ENCODE measurements at regions not wholly inside any gene's neighbourhood (a gene's known extent, or its start where the extent isn't known, plus 50 kb on each side); places are given as distances from the start of the nearest gene placed in this dataset.

DNA sequence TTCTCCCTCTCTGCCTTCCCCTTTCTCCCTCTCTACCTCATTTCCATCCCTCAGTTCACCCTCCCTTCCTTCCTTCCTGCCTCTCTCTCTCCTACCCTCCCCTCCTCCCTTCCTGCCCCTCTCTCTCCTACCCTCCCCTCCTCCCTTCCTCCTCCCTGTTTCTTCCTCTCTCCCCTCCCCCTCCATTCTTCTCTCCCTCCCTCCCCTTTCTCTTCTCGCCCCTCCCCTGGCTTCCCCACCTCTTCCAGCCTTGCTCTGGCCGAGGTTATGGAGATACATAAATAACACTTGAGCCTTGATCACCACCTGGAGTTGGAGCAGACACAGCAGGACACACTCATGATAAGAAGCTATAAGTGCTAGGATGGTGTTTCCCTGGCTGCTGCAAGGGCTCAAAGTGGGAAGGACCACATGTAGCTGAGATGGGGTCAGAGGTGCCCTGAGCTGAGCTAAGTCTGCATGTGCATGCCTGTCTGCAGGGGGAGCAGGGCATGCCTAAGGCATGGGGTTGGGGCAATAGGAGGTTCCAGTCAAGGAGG, 326.1 kb upstream of the HS6ST1 start:
- no peaks in the 10 kb centered on the region for H3K27me3 ChIP-seq (ENCODE audit: insufficient read depth, low read depth)
- H3K79me2 ChIP-seq (ENCODE audit: insufficient read depth, low read depth) = no peaks in the 10 kb centered on the region
- H3K4me2 ChIP-seq = no peak overlapping the region
- H3K9ac ChIP-seq = no peak overlapping the region
- no peaks in the 10 kb centered on the region for H3K4me1 ChIP-seq (ENCODE audit: low read depth, poor library complexity, severe bottlenecking)
- H2AFZ ChIP-seq (ENCODE audit: low read depth) = no peak overlapping the region
- no peak for TF ChIP-seq CTCF (conservative IDR thresholded peaks at IDR 0.05; ENCODE audit: low read depth, low read length)
- H3K27ac ChIP-seq = no peak overlapping the region
- no peaks in the 10 kb centered on the region for H3K36me3 ChIP-seq (ENCODE audit: insufficient read depth)
- no peaks in the 10 kb centered on the region for H4K20me1 ChIP-seq (ENCODE audit: insufficient read depth)
- no peak overlapping the region for H3K4me3 ChIP-seq (IDR thresholded peaks at IDR 0.05; ENCODE audit: insufficient read depth, low read depth, low read length)

GRCh38 chr2:128645631-128646030, 327.0 kb upstream of the HS6ST1 start:
- Histone ChIP-seq H3K4me3 (IDR thresholded peaks at IDR 0.05; ENCODE audit: insufficient read depth, low read depth, low read length) (no peak overlapping the region), H3K9ac (no peak overlapping the region), H3K27me3 (ENCODE audit: insufficient read depth, low read depth) (no peaks in the 10 kb centered on the region), H3K27ac (no peak overlapping the region), H3K36me3 (ENCODE audit: insufficient read depth) (no peaks in the 10 kb centered on the region), H3K4me2 (no peak overlapping the region), H4K20me1 (ENCODE audit: insufficient read depth) (no peaks in the 10 kb centered on the region), H3K4me1 (ENCODE audit: low read depth, poor library complexity, severe bottlenecking) (no peaks in the 10 kb centered on the region), H2AFZ (ENCODE audit: low read depth) (no peak overlapping the region), H3K79me2 (ENCODE audit: insufficient read depth, low read depth) (no peaks in the 10 kb centered on the region)
- TF ChIP-seq CTCF (conservative IDR thresholded peaks at IDR 0.05; ENCODE audit: low read depth, low read length) = no peak

DNA sequence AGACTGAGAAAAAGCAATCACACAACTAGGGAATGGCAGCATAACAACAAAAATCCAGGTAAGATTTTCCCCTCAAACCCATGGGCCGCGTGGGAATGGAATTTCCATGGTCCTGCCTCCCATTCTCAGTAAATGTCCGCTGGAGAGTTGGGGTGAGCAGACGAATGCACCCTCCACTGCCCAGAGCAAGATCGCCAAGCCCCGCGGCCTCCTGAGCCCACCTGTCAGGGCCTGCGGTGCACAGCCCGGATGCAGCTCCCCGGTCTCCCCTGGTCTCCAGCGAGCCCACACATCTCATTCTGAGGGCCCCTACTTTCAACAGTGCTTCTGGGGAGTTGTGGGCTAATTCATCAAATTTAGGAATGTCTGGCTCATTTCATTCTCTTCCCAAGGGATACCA, 327.4 kb upstream of the HS6ST1 start:
- Histone ChIP-seq H3K4me2 (no peak overlapping the region), H3K27ac (no peak overlapping the region), H3K27me3 (ENCODE audit: insufficient read depth, low read depth) (no peaks in the 10 kb centered on the region), H4K20me1 (ENCODE audit: insufficient read depth) (no peaks in the 10 kb centered on the region), H3K4me1 (ENCODE audit: low read depth, poor library complexity, severe bottlenecking) (no peaks in the 10 kb centered on the region), H2AFZ (ENCODE audit: low read depth) (no peak overlapping the region), H3K4me3 (IDR thresholded peaks at IDR 0.05; ENCODE audit: insufficient read depth, low read depth, low read length) (no peak overlapping the region), H3K9ac (no peak overlapping the region), H3K79me2 (ENCODE audit: insufficient read depth, low read depth) (no peaks in the 10 kb centered on the region), H3K36me3 (ENCODE audit: insufficient read depth) (no peaks in the 10 kb centered on the region)
- TF ChIP-seq CTCF (conservative IDR thresholded peaks at IDR 0.05; ENCODE audit: low read depth, low read length) = no peak

DNA sequence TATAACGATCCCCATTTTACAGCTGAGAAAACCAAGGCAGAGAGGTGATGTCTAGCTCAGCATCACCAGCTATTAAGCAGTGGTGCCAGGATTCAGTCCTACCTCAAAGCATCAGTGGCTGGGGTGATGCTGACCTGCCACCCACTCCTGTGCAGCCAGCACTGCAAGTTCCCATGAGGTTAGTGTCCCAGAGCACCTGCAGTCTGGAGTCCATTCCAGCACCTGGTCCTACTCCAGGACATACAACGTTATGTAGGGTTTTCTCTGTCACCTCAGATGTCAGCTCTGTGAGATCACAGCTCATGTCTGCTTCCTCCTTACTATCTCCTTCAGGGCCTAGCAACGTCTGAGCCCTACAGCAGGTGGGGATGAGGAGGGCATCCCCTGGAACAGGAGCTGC, 328.0 kb upstream of the HS6ST1 start:
- no peak overlapping the region for H3K4me3 ChIP-seq (IDR thresholded peaks at IDR 0.05; ENCODE audit: insufficient read depth, low read depth, low read length)
- H3K27ac ChIP-seq = no peak overlapping the region
- H4K20me1 ChIP-seq (ENCODE audit: insufficient read depth) = no peaks in the 10 kb centered on the region
- no peak for TF ChIP-seq CTCF (conservative IDR thresholded peaks at IDR 0.05; ENCODE audit: low read depth, low read length)
- no peak overlapping the region for H3K9ac ChIP-seq
- no peaks in the 10 kb centered on the region for H3K27me3 ChIP-seq (ENCODE audit: insufficient read depth, low read depth)
- H3K4me2 ChIP-seq = no peak overlapping the region
- no peaks in the 10 kb centered on the region for H3K79me2 ChIP-seq (ENCODE audit: insufficient read depth, low read depth)
- no peaks in the 10 kb centered on the region for H3K36me3 ChIP-seq (ENCODE audit: insufficient read depth)
- no peak overlapping the region for H2AFZ ChIP-seq (ENCODE audit: low read depth)
- no peaks in the 10 kb centered on the region for H3K4me1 ChIP-seq (ENCODE audit: low read depth, poor library complexity, severe bottlenecking)

Measured in KMS-11 (cell line).